Breast epithelium (tissue), 3 donors: ENCODE measurements at regions not wholly inside any gene's neighbourhood (a gene's known extent, or its start where the extent isn't known, plus 50 kb on each side); places are given as distances from the start of the nearest gene placed in this dataset.

ENCODE experiments used
- POLR2A ChIP-seq: fragments of 450-650 bp; IDR thresholded peaks from one replicate; pipeline ENCODE4 v1.6.1; 2016; ENCODE audit warnings: antibody characterized with exemption, mild to moderate bottlenecking, moderate library complexity
- TF ChIP-seq, protein P1 (sequence below), 3 donors: fragments of 450-650 bp; IDR thresholded peaks; one replicate each; pipeline ENCODE4 v1.5.1; 2016 to 2017; ENCODE audit warnings: antibody characterized with exemption in 3 of 3, mild to moderate bottlenecking in 3 of 3, moderate library complexity in 3 of 3

GRCh38 chrX:9195199-9195880 lies 161.4 kb upstream of the FAM9B start:
- no peak for TF ChIP-seq POLR2A
- TF ChIP-seq, protein P1, sequence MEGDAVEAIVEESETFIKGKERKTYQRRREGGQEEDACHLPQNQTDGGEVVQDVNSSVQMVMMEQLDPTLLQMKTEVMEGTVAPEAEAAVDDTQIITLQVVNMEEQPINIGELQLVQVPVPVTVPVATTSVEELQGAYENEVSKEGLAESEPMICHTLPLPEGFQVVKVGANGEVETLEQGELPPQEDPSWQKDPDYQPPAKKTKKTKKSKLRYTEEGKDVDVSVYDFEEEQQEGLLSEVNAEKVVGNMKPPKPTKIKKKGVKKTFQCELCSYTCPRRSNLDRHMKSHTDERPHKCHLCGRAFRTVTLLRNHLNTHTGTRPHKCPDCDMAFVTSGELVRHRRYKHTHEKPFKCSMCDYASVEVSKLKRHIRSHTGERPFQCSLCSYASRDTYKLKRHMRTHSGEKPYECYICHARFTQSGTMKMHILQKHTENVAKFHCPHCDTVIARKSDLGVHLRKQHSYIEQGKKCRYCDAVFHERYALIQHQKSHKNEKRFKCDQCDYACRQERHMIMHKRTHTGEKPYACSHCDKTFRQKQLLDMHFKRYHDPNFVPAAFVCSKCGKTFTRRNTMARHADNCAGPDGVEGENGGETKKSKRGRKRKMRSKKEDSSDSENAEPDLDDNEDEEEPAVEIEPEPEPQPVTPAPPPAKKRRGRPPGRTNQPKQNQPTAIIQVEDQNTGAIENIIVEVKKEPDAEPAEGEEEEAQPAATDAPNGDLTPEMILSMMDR (IDR thresholded peaks at IDR 0.05), result no peak
